Uterus (tissue), 2 donors: ENCODE measurements at regions not wholly inside any gene's neighbourhood (a gene's known extent, or its start where the extent isn't known, plus 50 kb on each side); places are given as distances from the start of the nearest gene placed in this dataset.

ENCODE experiments used
- CTCF ChIP-seq, 4 experiments: fragments of 200-600 bp in 2 of 4; fragments of 450-650 bp in 2 of 4; sonication (generic) in 2 of 4; IDR thresholded peaks; one replicate each; pipeline ENCODE4 v1.5.1; 2016 to 2019; ENCODE audit warnings: antibody characterized with exemption in 4 of 4, mild to moderate bottlenecking in 2 of 4, moderate library complexity in 1 of 4
- POLR2A ChIP-seq, 2 donors: fragments of 450-650 bp; IDR thresholded peaks; one replicate each; pipeline ENCODE4 v1.6.1; 2016; ENCODE audit warnings: antibody characterized with exemption in 2 of 2, mild to moderate bottlenecking in 1 of 2, moderate library complexity in 1 of 2

GRCh38 chr6:109308018-109308492 is 74.2 kb downstream of the CD164 start:
- TF ChIP-seq CTCF (IDR thresholded peaks at IDR 0.05): no peak
- TF ChIP-seq POLR2A (IDR thresholded peaks at IDR 0.05): no peak
